Fibroblast of gingiva (primary cell): ENCODE measurements at regions not wholly inside any gene's neighbourhood (a gene's known extent, or its start where the extent isn't known, plus 50 kb on each side); places are given as distances from the start of the nearest gene placed in this dataset.

ENCODE experiments used
- DNase-seq: peaks from one replicate; pipeline ENCODE4 v3.0.0-alpha.2; 2011; ENCODE audit warnings: low read depth

GRCh38 chr6:14365393-14365792 is 247.8 kb downstream of the CD83 start:
- DNase-seq = peak; percentile 12

DNA sequence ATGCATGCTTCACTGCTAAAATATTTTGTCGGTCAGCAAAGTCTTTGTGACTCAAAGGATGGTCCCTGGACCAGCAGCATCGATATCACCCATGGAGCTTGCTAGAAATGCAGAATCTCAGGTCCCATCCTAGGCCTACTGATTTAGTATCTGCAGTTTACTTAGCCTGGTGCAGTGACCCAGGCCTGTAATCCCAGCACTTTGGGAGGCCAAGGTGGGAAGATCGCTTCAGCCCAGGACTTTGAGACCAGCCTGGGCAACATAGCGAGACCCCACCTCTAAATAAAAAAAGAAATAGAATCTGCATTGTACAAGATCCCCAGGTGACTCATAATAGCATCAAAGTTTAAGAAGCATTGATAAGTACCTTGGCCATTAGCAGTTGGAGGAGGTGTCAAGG is 248.7 kb downstream of the CD83 start:
- DNase-seq = no peak

DNA sequence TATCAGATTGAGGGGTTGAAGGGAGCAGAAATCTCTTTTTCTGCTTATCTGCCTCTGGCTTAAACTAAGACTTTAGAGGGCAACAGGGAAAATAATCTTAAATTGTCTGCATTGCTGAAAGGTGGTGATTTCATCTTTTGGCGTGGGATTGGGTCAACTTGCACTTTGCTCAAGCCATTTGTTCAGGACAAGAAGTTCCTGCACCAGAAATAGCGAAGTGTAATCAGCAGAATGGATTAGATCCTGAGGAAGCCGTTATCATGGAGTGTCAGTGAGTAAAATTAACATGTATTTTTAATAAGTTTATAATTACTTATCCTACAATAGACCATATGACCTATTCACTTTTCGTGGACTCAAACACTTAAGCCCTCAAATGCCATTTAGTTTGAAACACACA is 249.3 kb downstream of the CD83 start:
- no peak for DNase-seq

DNA sequence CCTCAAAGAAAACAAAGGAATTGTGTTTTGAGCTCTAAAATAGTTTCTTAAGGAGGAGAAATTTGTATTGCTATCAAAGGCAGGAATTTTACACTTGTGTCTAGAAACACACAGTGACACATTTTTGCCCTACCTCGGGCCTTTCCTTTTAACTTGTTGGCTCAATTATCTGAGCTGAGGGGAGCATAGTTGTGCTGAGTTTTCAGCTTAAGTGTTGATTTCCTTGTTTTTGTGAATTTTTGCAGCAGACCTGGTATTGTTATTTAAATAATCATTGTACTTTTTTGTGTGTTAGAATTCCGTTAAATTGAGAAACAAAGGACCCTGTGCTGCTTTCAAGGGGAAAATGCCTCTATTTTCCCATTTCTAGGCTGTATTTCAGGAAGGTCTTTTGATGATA is 249.7 kb downstream of the CD83 start:
- DNase-seq = no peak

DNA sequence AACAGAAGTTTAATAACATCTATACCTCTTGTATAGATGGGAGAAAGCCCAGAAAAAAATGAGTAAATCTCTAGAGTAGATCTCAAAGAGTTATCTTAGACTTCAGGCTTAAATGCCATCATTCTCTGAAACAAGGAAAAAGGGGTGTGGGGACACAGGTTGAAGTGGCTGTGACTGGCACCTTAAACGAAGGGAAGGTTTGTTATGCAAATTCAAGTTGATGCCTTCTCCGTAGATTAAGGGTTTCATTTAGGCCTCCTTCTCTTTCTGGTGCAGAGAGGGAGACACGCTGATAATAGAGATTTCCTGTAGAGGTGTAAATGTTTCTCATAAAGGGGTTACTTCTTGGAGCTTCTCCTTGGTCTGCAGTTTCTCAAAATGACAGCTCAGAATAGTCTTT is 252.1 kb downstream of the CD83 start:
- no peak for DNase-seq

DNA sequence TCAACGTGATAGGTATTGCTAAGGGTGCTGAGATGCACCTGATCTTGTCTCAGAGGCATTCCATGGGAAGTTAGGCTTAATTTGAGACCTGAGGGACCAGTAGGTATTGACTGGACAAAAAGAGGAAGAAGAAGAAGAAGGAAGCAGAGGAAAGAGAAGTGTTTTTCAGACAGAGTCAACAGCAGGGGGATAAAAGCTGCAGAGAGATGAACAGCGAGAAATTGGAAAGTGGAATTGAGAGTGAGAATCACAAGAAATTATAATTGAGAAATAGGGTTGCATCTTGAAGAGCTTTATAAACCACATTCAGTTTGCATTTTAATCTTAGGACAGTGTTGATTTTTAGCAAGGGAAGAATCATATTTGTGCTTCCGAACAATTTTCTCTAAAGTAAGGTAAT is 254.0 kb downstream of the CD83 start:
- DNase-seq = no peak

- DNase-seq = no peak
These were observed 255.3 kb downstream of the CD83 start for GRCh38 chr6:14372734-14373489.

- no peak for DNase-seq
These were observed 256.3 kb downstream of the CD83 start for GRCh38 chr6:14373648-14374437.

GRCh38 chr6:14375930-14376329 is 258.4 kb downstream of the CD83 start:
- no peak for DNase-seq

DNA sequence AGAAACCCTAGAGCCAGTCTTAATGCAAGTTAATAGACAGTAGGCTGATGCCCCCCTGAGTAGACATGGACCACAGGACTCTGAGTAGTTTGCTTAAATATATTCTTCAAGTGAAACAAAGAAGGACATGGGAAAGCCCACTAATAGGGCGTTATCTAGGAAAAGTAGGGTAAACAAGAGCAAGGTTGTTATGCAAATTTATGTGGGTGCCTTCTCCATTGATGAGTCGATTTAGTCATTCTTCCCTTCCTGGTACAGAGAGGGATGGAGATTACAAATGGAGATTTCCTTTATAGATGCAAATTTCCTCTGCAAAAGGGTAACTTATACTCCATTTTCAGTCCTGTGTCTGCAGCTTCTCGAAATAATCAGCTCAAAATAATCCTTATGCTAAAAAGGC is 262.0 kb downstream of the CD83 start:
- no peak for DNase-seq

DNA sequence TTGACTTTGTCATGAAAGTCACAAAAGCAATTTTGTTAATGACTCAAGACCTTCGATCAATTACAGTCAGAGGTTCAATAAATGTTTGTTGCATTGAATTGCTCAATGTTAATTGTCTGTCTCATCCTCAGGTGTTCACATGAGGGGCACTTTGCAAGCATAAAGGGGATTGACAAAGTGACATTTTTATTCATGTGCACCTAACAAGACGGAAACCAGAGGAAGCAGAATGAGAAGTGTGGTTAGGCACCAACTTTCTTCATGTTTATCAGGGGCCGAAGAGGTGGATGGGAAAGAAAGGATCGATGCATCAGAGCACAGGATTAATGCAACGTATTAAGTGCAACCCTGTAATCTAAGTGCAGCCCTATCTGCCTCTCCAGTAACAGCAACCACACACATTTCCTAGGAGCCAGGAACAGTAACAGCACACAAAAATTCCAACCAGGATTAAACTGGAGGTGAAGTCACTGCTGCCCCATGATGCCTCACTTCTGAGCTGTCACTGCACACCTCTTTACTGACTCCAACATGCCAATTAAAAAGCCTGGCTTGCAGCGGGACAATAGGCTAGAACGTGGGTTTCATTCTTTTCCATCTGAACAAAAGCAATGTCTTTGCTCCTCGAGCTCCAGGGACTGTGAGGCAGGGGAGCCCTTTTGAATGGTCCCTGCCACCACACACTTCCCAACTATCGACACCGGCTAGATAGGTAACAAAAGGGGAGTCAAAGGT is 262.7 kb downstream of the CD83 start:
- DNase-seq = no peak

- no peak for DNase-seq
These were observed 263.6 kb downstream of the CD83 start for GRCh38 chr6:14380901-14381828.

GRCh38 chr6:14381829-14382677 is 264.5 kb downstream of the CD83 start:
- DNase-seq = no peak

DNA sequence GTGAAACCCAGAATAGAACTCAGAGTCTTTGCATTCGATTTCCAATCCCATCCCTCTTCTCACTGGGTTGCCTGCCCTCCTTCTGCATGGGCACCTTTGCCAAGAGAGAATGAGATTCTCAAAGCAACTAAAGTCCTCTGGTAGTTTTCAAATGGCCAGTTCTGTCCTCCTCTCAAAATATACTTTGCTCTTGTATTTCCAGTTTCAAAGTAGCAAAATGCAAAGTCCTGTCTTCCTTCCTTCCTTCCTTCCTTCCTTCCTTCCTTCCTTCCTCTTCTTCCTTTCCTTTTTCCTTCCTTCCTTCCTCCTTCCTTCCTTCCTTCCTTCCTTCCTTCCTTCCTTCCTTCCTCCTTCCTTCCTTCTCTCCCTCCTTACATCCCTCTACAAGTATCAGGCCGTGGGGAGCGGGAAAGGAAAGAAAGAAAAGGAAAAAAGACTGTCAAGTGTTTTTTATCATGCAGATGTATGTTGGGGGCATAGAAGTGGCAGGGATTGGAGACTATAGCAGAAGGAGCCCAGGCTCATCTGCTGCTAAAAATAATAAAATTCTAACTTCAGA is 265.2 kb downstream of the CD83 start:
- no peak for DNase-seq

DNA sequence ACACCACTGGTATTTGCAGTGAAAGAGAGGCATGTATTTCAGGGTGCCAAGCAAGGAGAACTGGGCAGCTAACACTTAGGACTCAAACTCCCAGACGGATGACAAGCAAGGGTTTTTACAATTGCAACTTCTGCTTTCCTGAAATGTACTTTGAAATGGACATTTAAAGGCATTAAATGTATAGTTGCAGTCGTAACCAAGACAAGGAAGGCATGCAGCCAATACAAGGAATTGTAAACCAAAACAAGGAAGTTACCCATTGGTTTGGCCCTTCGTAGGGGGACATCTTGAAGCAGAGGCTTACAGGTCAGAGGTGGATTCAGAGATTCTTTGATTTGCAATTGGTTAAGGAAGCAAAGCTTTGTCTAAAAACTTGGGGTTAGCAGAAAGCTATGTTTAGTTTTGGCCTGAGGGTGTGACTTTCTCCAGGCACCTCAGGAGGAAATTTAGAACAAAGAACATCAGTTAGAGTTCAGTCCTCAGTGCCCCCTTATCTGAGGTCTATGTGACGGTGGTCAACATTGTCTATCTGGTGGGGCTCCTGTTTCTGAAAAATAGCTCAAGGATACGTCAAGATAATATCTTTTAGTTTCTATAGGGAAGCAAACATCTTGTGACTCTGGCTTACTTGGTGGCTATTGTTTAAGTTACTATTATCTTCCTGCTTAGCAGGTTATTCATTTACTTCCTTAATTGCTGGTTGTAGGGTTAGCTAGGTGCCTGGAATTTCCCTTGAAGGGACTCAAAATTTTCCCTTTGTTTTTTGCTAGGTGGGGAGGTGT is 266.0 kb downstream of the CD83 start:
- no peak for DNase-seq

DNA sequence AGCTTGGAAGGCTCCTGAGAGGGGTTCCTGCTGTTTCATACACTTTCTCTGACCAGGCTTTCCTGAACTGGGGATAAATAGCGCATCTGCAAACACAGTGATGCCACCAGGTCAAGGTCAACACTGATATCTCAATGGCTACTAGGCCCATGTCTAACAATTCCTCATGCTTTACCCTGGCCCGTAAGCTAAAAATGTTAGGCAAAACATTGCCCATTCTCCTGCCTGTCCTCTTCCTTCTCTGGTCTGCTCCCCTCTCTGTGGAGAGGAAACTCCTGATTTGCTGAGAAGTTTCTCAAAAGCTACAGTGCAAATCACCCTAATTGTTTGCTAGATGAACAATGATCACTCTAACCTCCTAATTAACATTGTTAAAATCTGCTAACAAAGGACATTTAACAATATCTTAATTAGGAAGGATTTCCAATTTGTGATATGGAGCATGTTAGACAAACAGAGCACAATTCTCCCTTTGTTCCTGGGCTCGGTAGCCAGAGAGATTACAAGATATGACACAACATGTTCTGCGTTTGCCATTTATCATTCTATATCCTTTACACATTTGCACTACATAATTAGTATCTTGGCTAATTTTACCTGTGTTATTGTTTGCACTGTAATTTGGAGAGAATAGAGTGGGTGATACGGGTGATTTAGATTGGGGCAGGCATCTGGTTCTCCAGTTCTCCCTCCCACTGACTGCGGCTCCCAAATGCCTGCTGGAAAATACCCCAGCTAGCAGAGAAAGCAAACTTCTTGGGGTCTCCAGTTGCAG is 266.8 kb downstream of the CD83 start:
- DNase-seq = no peak

- DNase-seq = no peak
These were observed 268.7 kb downstream of the CD83 start for GRCh38 chr6:14386263-14386662.

GRCh38 chr6:14386668-14387067 is 269.1 kb downstream of the CD83 start:
- no peak for DNase-seq

GRCh38 chr6:14388371-14388770 is 270.8 kb downstream of the CD83 start:
- DNase-seq = no peak
